ENCODE measurements at regions not wholly inside any gene's neighbourhood (a gene's known extent, or its start where the extent isn't known, plus 50 kb on each side); places are given as distances from the start of the nearest gene placed in this dataset.

GRCh38 chr7:17046259-17046658, 164.5 kb upstream of the AGR3 start:
- TF ChIP-seq POLR2A (IDR thresholded peaks at IDR 0.05) (no peak), POLR2AphosphoS5 (IDR thresholded peaks at IDR 0.05; ENCODE audit: insufficient read depth in 1 of 2, low read depth in 1 of 2) (no peak)
- TF ChIP-seq, protein P1, sequence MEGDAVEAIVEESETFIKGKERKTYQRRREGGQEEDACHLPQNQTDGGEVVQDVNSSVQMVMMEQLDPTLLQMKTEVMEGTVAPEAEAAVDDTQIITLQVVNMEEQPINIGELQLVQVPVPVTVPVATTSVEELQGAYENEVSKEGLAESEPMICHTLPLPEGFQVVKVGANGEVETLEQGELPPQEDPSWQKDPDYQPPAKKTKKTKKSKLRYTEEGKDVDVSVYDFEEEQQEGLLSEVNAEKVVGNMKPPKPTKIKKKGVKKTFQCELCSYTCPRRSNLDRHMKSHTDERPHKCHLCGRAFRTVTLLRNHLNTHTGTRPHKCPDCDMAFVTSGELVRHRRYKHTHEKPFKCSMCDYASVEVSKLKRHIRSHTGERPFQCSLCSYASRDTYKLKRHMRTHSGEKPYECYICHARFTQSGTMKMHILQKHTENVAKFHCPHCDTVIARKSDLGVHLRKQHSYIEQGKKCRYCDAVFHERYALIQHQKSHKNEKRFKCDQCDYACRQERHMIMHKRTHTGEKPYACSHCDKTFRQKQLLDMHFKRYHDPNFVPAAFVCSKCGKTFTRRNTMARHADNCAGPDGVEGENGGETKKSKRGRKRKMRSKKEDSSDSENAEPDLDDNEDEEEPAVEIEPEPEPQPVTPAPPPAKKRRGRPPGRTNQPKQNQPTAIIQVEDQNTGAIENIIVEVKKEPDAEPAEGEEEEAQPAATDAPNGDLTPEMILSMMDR (IDR thresholded peaks at IDR 0.05) = no peak

All from vagina (tissue), 2 donors.